ENCODE measurements at regions not wholly inside any gene's neighbourhood (a gene's known extent, or its start where the extent isn't known, plus 50 kb on each side); places are given as distances from the start of the nearest gene placed in this dataset.

- in situ Hi-C loops (cut with MboI; ENCODE audit: low sequenced_read_pairs) (no loop called here), intact Hi-C loops (cut with micrococcal nuclease) (no loop called here), dilution Hi-C loops (cut with HindIII; ENCODE audit: low sequenced_read_pairs, unreplicated experiment) (no loop called here)
- Histone ChIP-seq H3K4me3 (ENCODE audit: insufficient read depth, low read depth, low read length) (no peak overlapping the region), H4K20me1 (ENCODE audit: insufficient read depth, low read length) (no peaks in the 10 kb centered on the region), H2AK5ac (ENCODE audit: low read depth, low read length) (no peak overlapping the region), H2BK120ac (ENCODE audit: low read depth, low read length) (no peak overlapping the region), H3K4me1 (ENCODE audit: control insufficient read depth, insufficient read depth, low read length) (no peaks in the 10 kb centered on the region), H2AFZ (replicated peaks; ENCODE audit: low read length, poor library complexity) (no peak overlapping the region), H3K56ac (ENCODE audit: extremely low read depth, insufficient read depth, low read length) (no peak overlapping the region), H3K4ac (ENCODE audit: low read depth, low read length) (no peak overlapping the region), H3K27ac (ENCODE audit: insufficient read depth, low read length) (no peak overlapping the region), H2BK5ac (ENCODE audit: low read depth, low read length, poor library complexity, severe bottlenecking) (no peak overlapping the region), H3K14ac (replicated peaks; ENCODE audit: low read depth, low read length) (no peak overlapping the region), H2AK9ac (replicated peaks; ENCODE audit: low read depth, low read length, poor library complexity) (no peak overlapping the region), H3K4me2 (ENCODE audit: low read depth, low read length) (no peak overlapping the region), H3K9me1 (ENCODE audit: insufficient read depth, low read length) (no peaks in the 10 kb centered on the region), H3K9me3 (ENCODE audit: control insufficient read depth, insufficient read depth, low read length) (peaks cover 12% of the 10 kb centered on the region), H3K18ac (ENCODE audit: low read depth, low read length) (no peak overlapping the region), H4K91ac (ENCODE audit: insufficient read depth, low read depth, low read length) (no peak overlapping the region), H4K8ac (ENCODE audit: low read depth in 2 of 2, low read length in 2 of 2) (no peak overlapping the region), H3K36me3 (ENCODE audit: control insufficient read depth, insufficient read depth, low read length) (no peaks in the 10 kb centered on the region), H3K27me3 (ENCODE audit: control insufficient read depth, insufficient read depth, low read length) (no peaks in the 10 kb centered on the region), H2BK20ac (ENCODE audit: low read depth, low read length) (no peak overlapping the region), H2BK15ac (ENCODE audit: low read depth, low read length) (no peak overlapping the region), H3K79me1 (ENCODE audit: low read depth in 1 of 2, low read length in 2 of 2) (no peaks in the 10 kb centered on the region), H4K5ac (ENCODE audit: low read depth, low read length) (no peak overlapping the region), H3K9ac (ENCODE audit: low read depth, low read length) (no peak overlapping the region), H3K23ac (ENCODE audit: low read depth, low read length) (no peak overlapping the region)
- no peak for DNase-seq
- TF ChIP-seq NFE2L2 (IDR thresholded peaks at IDR 0.05; ENCODE audit: low read depth, low read length) (no peak), CHD1 (IDR thresholded peaks at IDR 0.05; ENCODE audit: low read depth, low read length) (no peak), CEBPB (IDR thresholded peaks at IDR 0.05; ENCODE audit: low read depth, low read length) (no peak), FOS (IDR thresholded peaks at IDR 0.05; ENCODE audit: low read depth, low read length) (no peak), SMC3 (IDR thresholded peaks at IDR 0.05; ENCODE audit: low read depth, low read length) (no peak), MAZ (IDR thresholded peaks at IDR 0.05; ENCODE audit: borderline replicate concordance, low read depth, low read length) (no peak), POLR2A (IDR thresholded peaks at IDR 0.05; ENCODE audit: low read depth, low read length) (no peak), RFX5 (IDR thresholded peaks at IDR 0.05; ENCODE audit: low read depth, low read length) (no peak), MXI1 (IDR thresholded peaks at IDR 0.05; ENCODE audit: borderline replicate concordance, low read depth, low read length) (no peak), CTCF (conservative IDR thresholded peaks at IDR 0.05; ENCODE audit: low read depth, low read length) (no peak), USF2 (IDR thresholded peaks at IDR 0.05; ENCODE audit: low read depth, low read length) (no peak), ELK1 (IDR thresholded peaks at IDR 0.05; ENCODE audit: borderline replicate concordance, low read depth, low read length) (no peak), MAFK (IDR thresholded peaks at IDR 0.05; ENCODE audit: low read depth, low read length) (no peak), BHLHE40 (IDR thresholded peaks at IDR 0.05; ENCODE audit: low read depth, low read length) (no peak), RCOR1 (IDR thresholded peaks at IDR 0.05; ENCODE audit: insufficient replicate concordance, low read length) (no peak), RAD21 (IDR thresholded peaks at IDR 0.05; ENCODE audit: low read length) (no peak)
- ChIA-PET CTCF (no interaction called here), POLR2A (ENCODE audit: unreplicated experiment) (no interaction called here)
- BruUV-seq (replicated peaks): no TSS peak
- no peak for ATAC-seq (ENCODE audit: low read depth)
- 60% methylated on average over 1 of the region's 4 CpGs; no CpG with 5 or more reads in 1 of the 2 experiments for WGBS, 2 experiments (ENCODE audit: extremely low coverage in 2 of 2, insufficient read length in 1 of 2)
Observed at GRCh38 chr13:103275722-103276121, 209.5 kb upstream of the SLC10A2 start.

Data from IMR-90 (cell line).